Fibroblast of lung (primary cell): ENCODE measurements at regions not wholly inside any gene's neighbourhood (a gene's known extent, or its start where the extent isn't known, plus 50 kb on each side); places are given as distances from the start of the nearest gene placed in this dataset.

Experiments used
- CTCF ChIP-seq, 2 donors: IDR thresholded peaks in 1 of 2; conservative IDR thresholded peaks in 1 of 2; 1 replicate in 1 of 2; 2 replicates in 1 of 2; pipeline ENCODE4 v1.5.1; 2011 to 2012; ENCODE audit warnings: low read length in 2 of 2, control low read depth in 1 of 2, inconsistent platforms in 1 of 2, low read depth in 1 of 2, mild to moderate bottlenecking in 1 of 2
- EZH2 ChIP-seq: IDR thresholded peaks from 2 replicates; pipeline ENCODE4 v1.5.1; 2012; ENCODE audit warnings: low read length, control low read depth, mild to moderate bottlenecking; ENCODE audit errors: missing control alignments

- TF ChIP-seq CTCF (conservative IDR thresholded peaks at IDR 0.05 in 1 of 2, IDR thresholded peaks at IDR 0.05 in 1 of 2; ENCODE audit: low read depth in 1 of 2, low read length in 2 of 2) (no peak), EZH2 (no peak)
These were observed 101.4 kb upstream of the STT3B start for GRCh38 chr3:31431321-31431720.
